ENCODE measurements at regions not wholly inside any gene's neighbourhood (a gene's known extent, or its start where the extent isn't known, plus 50 kb on each side); places are given as distances from the start of the nearest gene placed in this dataset.

- no peak for TF ChIP-seq CTCF (IDR thresholded peaks at IDR 0.05)
- no peak for TF ChIP-seq POLR2A (IDR thresholded peaks at IDR 0.05)
Measured at GRCh38 chr18:73835039-73835438, 312.6 kb downstream of the FBXO15 start.
